GM18507 (cell line): ENCODE measurements at regions not wholly inside any gene's neighbourhood (a gene's known extent, or its start where the extent isn't known, plus 50 kb on each side); places are given as distances from the start of the nearest gene placed in this dataset.

Experiments used
- DNase-seq: peaks from one replicate; pipeline ENCODE4 v3.0.0; 2011; ENCODE audit warnings: low read depth; ENCODE audit not compliant: insufficient read length; ENCODE audit errors: extremely low spot score
- FAIRE-seq: peaks from 2 replicates; lab custom pipeline; 2011; peaks lifted over from hg19 to GRCh38; lab: Jason Lieb, UNC

DNA sequence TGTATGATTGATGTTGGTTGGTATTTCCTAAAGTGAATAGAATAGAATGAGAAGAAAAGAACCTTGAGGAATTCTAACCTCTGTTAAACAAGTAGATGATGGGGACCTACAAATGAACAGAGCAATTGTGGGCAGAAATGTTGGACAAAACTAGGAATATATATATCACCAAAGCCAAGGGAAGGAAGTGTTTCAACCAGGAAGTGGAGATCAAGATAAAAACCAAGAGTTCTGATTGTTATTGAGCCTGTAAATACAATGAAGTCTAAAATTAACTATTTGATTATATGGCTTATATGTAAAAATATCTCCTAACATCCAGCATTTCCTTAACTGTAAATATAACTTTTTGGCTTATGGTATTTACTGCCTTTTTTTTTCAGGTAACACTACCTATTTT lies 730.0 kb downstream of the SOCS6 start:
- no peak for DNase-seq
- FAIRE-seq, result no peak

DNA sequence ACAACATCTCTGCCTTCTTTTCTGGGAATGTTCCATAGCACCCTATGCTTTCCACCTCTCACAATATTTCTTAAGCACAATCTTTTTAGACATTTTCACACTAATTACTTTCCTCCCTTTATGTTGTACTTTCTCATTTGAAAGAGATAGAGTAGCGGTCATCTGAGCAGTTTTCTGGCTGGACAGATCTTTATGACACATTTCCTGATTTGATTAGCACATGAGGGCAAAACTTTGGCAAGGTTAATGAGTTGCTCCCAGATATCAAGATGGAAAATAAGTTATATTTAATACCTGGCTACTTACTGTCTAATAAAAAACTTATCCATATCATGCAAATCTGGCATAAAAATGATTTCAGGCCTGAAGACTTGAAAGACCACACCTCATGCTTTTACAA lies 723.9 kb downstream of the SOCS6 start:
- FAIRE-seq, result no peak

DNA sequence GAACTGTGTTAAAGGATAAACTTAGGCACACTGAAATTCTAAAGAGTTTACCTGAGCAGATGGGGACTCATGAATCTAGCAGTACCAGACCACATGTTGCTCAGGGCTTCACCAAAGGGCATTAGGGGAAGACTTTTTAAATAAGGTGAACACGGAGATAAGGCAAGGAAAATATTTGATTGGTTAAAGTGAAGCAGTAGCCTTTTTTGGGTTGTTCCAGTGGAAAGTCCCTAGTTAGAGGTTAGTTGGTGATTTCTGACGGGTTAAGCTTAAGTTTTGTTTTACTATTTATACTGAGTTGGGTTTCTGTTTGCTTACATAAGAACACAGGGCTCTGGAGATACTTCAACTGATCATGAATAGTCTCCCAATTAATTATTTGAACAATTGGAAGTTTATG lies 722.5 kb downstream of the SOCS6 start:
- DNase-seq, result no peak
- no peak for FAIRE-seq

More for the DNA sequence above, 723.9 kb downstream of the SOCS6 start:
- DNase-seq, result no peak

DNA sequence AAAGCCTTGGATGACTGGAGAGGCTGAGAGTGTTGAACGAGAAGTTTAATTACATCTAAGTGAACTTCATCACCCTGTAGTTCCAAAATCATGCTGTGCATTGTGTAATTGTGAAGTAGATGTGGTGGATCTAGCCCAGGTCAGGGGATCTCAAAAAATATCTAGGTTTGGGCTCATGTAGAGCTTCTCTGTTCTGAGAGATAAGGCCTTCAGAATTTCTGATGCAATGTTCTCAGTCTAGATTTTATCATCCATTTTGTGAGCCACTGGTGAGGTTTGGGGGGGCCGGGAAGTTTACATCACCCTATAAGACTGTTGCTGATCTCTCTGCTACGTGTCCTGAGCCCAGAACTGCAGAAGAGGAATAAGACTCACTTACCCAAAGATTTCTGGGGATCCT lies 719.4 kb downstream of the SOCS6 start:
- DNase-seq (no peak), FAIRE-seq (no peak)

DNA sequence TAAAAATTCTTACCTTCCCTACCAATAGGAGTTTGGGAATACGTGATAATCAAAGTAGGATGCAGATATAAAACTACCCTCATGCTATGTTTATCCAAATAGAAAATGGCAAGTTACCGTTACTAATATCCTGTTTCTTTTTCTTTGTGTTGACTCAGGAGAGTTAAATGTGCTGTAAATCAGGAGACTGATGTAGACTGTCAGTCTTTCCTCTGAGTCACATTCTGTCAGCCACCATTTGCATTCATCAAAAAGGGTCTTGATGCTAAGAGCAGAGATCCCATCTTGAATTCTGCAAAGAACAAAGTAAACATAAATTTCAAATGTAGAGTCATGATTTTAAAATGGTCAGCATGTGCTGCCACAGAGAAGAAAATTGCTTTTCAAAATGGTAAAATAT lies 712.8 kb downstream of the SOCS6 start:
- FAIRE-seq, result no peak
- no peak for DNase-seq

DNA sequence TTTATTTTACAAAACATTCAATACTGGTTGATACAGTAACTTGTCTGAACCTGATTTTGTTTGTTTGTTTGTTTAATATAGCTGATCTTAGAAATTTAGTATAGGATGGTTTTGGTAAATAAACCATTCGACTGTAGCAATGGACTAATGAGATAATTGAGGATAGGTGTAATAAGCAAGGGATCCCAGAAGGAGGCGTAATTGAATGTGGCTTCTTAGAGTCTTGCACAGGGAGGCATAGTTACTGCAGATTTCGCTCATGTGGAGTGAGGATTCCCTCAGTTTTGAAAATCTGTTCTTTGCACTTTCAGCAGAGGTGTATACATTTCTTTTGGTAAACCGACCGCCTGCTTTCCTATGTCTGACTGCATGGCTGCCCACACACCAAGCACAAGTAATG lies 709.6 kb downstream of the SOCS6 start:
- DNase-seq, result no peak
- no peak for FAIRE-seq

DNA sequence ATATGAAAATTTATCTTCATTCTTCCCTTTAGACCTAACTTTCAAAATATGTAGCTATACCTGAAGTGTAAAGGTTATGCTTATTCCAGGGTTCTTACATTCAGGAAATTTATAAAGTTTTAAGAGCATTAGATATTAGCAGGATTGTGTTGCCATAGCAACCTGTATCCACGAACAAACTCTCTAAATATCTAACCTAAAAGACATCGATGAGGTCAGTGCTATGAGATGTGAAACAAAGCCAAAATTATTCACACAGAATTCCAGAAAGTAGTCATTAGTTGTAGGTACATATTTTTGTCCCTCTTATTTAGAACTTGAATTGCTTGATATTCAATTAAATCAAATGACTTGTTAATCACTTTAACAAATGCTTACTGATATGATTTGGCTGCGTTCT lies 705.3 kb downstream of the SOCS6 start:
- DNase-seq, result no peak
- no peak for FAIRE-seq

DNA sequence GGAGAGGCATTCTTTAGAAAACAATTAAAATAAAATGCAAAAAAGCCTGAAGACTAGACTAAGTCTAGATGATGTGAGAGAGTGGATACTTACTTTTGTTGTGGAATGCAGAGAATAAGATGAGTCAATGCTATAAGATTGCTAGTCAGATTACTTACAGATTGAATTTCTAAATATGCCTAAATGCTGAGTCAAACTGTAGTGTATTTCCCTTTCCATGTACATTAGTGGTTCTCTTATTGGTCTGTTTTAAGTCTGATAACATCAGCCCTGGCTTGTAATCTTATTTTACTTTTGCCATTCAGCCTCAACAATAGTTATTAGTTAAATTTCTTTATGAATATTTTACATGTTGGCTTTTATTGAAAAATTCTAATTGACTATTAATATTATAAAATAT lies 702.7 kb downstream of the SOCS6 start:
- FAIRE-seq (no peak), DNase-seq (no peak)

DNA sequence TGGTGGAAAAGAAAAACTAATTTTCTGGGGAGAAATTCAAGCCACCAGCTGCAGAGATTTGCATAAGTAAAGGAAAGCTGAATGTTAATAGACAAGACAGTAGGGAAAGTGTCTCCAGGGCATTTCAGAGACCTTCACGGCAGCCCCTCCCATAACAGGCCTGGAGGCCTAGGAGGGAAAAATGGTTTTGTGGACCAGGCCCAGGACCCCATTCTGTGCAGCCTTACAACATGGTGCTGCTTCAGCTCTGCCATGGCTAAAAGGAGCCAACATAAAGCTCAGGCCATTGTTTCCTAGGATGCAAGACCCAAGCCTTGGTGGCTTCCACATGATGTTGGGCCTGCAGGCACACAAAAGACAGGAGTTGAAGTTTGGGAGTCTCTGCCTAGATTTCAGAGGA lies 697.1 kb downstream of the SOCS6 start:
- DNase-seq (no peak), FAIRE-seq (no peak)

DNA sequence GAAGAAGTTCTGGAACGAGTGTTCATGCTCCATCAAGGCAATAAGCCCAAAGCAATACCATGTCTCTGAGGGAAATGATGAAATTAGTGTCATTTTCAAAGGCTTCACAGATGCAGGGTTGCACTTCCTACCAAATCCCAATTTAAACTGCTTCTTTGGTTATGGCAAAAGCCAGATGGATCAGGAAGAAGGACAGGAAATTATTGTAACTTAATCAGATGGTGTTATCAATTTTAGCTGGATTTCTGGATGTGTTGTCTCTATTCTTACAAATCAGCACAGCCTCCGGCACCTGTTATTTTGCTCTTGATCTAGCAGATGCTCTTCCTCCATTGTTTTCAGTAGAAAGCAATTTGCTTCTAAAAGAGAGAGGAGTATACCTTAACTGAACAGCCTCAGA lies 693.4 kb downstream of the SOCS6 start:
- FAIRE-seq (no peak), DNase-seq (no peak)

DNA sequence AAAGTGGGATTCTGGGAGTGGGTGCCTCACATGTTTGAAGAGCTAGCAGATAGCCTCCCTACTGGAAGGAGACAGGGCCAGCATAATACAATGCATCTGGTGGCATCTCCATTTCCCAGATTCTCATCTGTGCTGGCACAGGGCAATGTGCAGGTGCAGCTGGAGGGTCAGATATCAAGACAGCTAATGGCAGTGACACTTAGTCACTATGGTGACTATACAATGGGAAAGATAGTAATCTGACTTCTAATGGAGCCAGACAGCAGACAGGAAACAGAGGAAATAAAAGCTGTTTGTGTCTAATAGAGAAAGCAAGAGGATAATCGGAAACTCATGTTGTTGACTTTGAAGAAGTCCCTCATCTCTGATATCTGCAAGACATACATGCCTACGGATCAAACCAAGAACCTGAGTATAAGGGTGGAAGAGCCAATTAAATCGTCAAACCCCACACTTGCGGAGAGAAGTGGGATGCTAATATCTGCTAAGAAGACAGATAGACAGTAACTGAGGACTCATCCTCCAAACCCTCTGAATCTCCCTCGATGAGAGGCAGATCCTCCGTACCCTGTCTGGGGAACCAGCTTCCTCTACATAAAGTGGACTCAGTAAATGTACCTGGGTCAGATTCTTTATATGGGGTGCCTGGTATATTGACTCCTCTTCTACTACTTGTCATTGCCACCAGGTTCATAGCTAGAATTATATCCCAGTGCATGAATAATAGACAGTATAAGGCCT lies 692.7 kb downstream of the SOCS6 start:
- DNase-seq (no peak), FAIRE-seq (no peak)

DNA sequence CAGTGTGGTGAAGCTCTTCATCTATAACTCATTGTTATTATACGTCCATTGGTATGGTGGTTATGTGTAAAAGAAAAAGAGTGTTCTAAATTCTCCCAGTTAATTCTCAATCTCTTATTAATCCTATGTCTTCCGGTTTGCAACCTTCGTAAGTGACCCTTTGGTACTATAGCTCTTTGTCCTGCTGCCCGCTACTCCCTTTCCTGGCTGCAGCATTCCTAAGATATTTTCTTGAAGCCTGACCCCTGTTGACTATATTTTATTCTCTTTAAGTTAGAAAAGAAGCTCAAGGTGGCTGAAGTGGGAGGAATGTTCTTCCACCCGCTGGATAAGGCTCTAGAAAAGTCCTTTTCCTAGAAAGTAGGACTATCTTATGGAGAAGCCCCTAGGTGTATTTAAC lies 684.8 kb downstream of the SOCS6 start:
- no peak for FAIRE-seq

DNA sequence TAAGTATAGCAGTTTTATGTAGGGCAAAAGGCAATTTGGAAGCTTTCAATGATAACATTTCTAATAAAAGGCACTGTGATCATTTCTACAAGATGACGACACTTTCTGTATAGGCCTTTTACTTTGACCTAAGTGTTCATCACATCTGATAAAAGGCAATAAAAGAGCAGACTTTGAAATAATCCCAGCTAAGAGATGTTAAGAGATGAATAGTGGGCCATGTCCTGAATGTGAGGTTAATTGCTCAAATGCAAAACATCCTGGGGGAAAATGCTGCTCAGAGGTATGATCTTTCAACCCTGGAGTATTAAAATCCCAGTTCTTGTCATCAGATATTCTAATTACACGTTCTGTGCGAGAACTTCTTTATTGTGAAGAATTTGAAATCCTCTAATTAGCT lies 677.6 kb downstream of the SOCS6 start:
- DNase-seq (no peak), FAIRE-seq (no peak)

More for the DNA sequence above, 684.8 kb downstream of the SOCS6 start:
- DNase-seq, result no peak

DNA sequence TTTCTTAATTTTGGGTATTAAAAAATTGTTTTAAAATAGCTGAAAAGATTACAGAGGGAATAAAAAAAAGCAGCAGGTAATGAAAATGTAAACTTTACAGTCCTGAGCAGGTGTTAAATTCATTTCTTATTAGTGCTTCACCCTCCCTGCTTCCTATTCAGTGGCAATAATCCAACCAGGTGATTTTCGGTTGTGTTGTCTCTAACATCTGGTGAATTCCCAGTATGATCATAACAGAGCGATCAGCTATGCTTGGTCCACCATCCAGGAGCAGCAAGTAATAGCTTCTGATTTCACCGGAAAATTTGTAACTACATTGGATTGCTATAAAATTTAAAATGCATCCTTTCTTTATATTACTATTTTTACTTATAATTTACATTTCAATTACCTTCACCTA lies 673.1 kb downstream of the SOCS6 start:
- FAIRE-seq (no peak), DNase-seq (no peak)

DNA sequence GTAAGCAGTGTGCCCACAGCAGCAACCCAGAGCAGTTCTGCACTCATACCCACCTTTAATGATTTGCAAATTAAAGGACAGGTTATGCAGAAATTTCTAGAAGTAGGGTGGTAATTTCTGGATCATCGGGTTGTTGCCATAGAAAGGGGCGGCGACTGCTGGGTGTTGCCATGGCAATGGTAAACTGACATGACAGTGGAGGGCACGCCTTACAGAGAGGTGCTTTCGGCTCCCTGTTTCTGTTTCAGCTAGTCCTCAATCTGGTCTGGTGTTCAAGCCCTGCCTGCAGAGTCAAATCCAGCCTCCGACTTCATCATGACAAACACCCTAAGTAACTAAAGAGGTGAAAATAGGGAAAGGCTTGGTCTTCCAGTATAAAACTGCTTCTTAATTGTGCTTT lies 667.7 kb downstream of the SOCS6 start:
- no peak for DNase-seq

DNA sequence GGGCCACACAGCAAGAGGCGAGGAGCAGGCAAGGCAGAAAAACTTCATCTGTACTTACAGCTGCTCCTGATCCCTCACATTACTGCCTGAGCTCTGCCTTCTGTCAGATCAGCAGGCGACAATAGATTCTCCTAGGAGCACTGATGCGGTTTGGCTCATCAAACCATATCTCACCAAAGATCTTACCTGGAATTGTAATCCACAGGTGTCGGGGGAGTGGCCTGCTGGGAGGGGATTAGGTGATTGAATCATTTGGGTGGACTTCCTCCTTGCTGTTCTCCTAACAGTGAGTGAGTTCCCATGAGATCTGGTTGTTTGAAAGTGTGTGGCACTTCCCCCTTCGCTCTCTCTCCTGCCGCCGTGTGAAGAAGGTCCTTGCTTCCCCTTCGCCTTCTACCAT lies 647.3 kb downstream of the SOCS6 start:
- DNase-seq (no peak), FAIRE-seq (no peak)

More for the DNA sequence above, 667.7 kb downstream of the SOCS6 start:
- no peak for FAIRE-seq

DNA sequence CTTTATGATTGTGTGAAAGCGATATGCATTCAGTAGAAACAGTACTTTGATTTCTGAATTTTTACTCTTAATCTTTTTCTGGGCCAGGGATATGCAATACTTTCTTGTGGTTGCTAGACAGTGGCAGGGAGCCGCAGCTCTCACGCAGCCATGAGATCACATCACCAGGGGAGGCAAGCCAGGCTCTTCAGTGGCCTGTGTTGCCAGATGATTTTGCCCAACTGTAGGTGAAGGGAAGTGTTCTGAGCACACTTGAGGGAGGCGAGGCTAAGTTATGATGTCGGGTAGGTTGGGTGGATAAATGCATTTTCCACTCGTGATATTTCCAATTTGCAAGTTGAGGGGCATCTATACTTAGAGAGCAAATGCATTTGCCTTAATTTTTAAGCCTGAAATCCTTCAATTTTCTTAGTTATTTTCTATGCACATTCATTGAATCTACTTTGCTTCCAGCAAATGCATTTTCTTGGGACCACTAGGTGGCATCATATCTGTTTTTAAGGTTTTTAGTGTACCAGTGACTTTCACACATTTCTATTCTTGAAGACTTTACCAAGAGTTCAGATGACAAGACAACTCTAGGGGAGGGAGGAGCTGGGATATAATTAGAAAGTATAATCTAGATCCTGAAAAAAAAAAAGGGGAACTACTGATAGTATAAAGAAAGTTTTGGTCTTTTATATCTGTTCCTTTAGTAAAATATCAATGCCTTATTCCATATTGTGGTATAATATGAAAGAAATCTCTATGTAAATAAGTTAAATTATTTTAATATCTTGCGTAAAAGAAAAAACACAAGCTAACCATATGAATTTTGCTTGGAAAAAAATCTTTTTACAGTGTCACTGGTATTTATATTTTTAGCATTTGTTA lies 643.3 kb downstream of the SOCS6 start:
- DNase-seq (no peak), FAIRE-seq (no peak)

DNA sequence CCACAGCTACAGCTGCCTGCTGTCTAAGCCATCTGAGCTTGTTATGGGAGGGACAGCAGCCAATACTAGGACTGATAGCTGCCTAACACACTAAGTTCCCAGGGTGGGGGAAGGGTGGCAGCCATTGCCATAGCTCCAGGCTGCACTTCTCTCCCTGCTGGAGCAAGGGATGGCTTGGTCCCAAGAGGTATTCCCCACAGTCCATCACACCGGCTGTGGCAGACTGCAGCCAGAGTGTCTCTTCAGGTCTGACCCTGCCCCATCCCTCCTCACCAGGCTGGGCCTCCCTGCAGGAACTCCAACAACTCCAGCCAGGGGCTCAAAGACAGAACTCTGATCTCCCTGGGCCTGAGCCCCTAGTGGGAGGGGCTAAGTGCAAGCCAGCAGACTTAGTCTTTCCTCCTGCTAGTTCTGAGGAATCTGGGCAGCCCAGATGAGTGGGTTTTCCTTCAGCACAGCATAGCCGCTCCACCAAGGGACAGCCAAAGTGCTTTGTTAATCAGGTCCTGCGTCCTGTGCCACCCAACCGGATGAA lies 632.1 kb downstream of the SOCS6 start:
- FAIRE-seq (no peak), DNase-seq (no peak)

DNA sequence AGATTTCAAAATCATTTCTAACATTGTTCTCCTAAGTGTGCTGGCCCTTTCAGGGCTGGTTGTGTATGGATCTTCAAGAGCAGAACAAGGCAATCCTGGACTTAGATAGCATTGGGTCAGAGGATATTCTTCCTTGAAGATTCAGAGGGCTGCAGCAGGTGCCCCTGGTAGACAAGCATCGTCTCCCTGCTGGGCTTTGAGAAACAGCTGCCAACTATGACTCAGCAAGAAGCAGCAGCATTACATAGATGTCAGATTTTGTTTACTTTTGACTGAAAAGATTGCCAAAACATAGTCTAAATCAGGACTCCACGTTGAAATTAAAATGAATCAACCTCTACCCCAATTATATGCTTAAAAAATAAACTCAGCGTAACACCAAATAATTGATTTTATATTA lies 618.8 kb downstream of the SOCS6 start:
- FAIRE-seq (no peak), DNase-seq (no peak)

DNA sequence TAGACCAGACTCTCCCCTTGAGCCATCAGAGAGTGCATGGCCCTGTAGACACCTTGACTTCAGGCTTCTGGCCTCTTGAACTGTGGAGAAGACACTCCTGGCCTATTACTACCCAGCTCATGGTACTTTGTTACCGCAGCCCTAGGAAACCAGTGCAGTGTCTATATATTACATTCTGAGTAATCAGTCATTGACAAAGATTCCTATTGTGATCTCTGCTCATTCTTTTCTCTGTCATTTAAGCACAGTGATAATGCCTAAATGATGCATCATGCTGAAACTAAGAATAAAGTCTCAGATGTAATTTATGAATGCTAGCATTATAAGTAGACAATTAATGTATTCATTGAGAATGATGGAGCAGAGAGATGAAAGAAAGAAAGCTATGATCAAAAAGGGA lies 603.5 kb downstream of the SOCS6 start:
- DNase-seq (no peak), FAIRE-seq (no peak)

DNA sequence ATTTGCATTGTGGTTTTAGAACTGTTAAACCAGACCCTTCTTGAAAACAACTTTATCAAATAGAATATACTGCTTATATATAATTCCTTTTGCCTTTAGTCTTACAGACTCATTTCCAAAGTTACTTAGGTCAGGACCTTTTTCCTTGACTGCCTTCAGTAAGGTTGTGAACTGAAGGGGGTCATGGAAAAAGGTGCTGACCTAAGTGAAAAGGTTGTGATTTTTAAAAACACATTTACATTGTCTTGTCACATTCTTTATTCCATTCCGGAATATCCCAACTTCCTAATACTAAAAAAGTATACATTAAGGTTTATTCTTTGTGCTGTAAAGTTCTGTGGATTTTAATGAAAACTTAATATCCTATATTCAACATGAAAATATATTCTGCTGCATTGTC lies 581.4 kb downstream of the SOCS6 start:
- no peak for FAIRE-seq
- DNase-seq, result no peak
